Upper lobe of right lung (tissue), 1 donor: ENCODE measurements at regions not wholly inside any gene's neighbourhood (a gene's known extent, or its start where the extent isn't known, plus 50 kb on each side); places are given as distances from the start of the nearest gene placed in this dataset.

Experiments used
- ATAC-seq: fragments of 200-7000 bp; cut with Tn5 transposase; one replicate; pipeline ENCODE4 v1.9.1; 2020; ENCODE audit warnings: mild to moderate bottlenecking, moderate library complexity
- DNase-seq: peaks from one replicate; pipeline ENCODE4 v3.0.0-alpha.2; 2020
- H3K27ac ChIP-seq: fragments of 200-600 bp; one replicate; pipeline ENCODE4 v1.8.0; 2022
- H3K27me3 ChIP-seq: fragments of 200-600 bp; one replicate; pipeline ENCODE4 v1.8.0; 2022; ENCODE audit warnings: mild to moderate bottlenecking
- H3K36me3 ChIP-seq: fragments of 200-600 bp; one replicate; pipeline ENCODE4 v1.8.0; 2022
- H3K4me1 ChIP-seq: fragments of 200-600 bp; one replicate; pipeline ENCODE4 v1.8.0; 2022
- H3K4me3 ChIP-seq: fragments of 200-600 bp; one replicate; pipeline ENCODE4 v1.8.0; 2022; ENCODE audit warnings: mild to moderate bottlenecking
- H3K9me3 ChIP-seq: fragments of 200-600 bp; one replicate; pipeline ENCODE4 v1.8.0; 2022
- CTCF ChIP-seq: fragments of 200-600 bp; IDR thresholded peaks from one replicate; pipeline ENCODE4 v1.8.0; 2022; ENCODE audit warnings: antibody characterized with exemption
- intact Hi-C: fragments of 100-400 bp; cut with DNase I; formaldehyde crosslinking; loops from one replicate; pipeline ENCODE4 v1.11.0; 2022
- donor health status: DM: no; HTN: yes; CAD: no; lungs with severe emphysema.

- TF ChIP-seq CTCF: no peak
- Histone ChIP-seq H3K9me3 (no peaks in the 10 kb centered on the region), H3K27ac (no peak overlapping the region), H3K36me3 (no peaks in the 10 kb centered on the region), H3K27me3 (no peaks in the 10 kb centered on the region), H3K4me1 (no peaks in the 10 kb centered on the region), H3K4me3 (no peak overlapping the region)
- ATAC-seq (no peak), DNase-seq (no peak)
- intact Hi-C loops: no loop called here
These were observed 859.3 kb upstream of the AMOT start for GRCh38 chrX:113699939-113700338.

GRCh38 chrX:113675278-113675677, 834.6 kb upstream of the AMOT start:
- peak; percentile 63 for ATAC-seq

GRCh38 chrX:113651306-113651705, 810.7 kb upstream of the AMOT start:
- Histone ChIP-seq H3K9me3 (no peaks in the 10 kb centered on the region), H3K27me3 (no peaks in the 10 kb centered on the region), H3K27ac (no peak overlapping the region), H3K4me1 (no peaks in the 10 kb centered on the region), H3K36me3 (no peaks in the 10 kb centered on the region), H3K4me3 (no peak overlapping the region)
- ATAC-seq (no peak), DNase-seq (no peak)
- intact Hi-C loops: no loop called here
- TF ChIP-seq CTCF: no peak

More at GRCh38 chrX:113675278-113675677, 834.6 kb upstream of the AMOT start:
- no peak for DNase-seq
- TF ChIP-seq CTCF: no peak
- intact Hi-C loops: no loop called here
- H3K36me3 ChIP-seq: no peaks in the 10 kb centered on the region
- no peaks in the 10 kb centered on the region for H3K4me1 ChIP-seq
- H3K9me3 ChIP-seq: no peaks in the 10 kb centered on the region
- no peak overlapping the region for H3K4me3 ChIP-seq
- no peak overlapping the region for H3K27ac ChIP-seq
- H3K27me3 ChIP-seq: no peaks in the 10 kb centered on the region

- Histone ChIP-seq H3K9me3 (no peaks in the 10 kb centered on the region), H3K4me3 (no peak overlapping the region), H3K4me1 (no peaks in the 10 kb centered on the region), H3K27me3 (no peaks in the 10 kb centered on the region), H3K36me3 (no peaks in the 10 kb centered on the region), H3K27ac (no peak overlapping the region)
- intact Hi-C loops: no loop called here
- DNase-seq (no peak), ATAC-seq (no peak)
- no peak for TF ChIP-seq CTCF
These were observed 803.8 kb upstream of the AMOT start for GRCh38 chrX:113644426-113644825.

GRCh38 chrX:113634565-113634964, 793.9 kb upstream of the AMOT start:
- H3K9me3 ChIP-seq: no peaks in the 10 kb centered on the region
- H3K27ac ChIP-seq: no peak overlapping the region
- intact Hi-C loops: no loop called here
- ATAC-seq (no peak), DNase-seq (no peak)
- no peaks in the 10 kb centered on the region for H3K27me3 ChIP-seq
- H3K36me3 ChIP-seq: no peaks in the 10 kb centered on the region
- no peak for TF ChIP-seq CTCF
- no peak overlapping the region for H3K4me3 ChIP-seq
- no peaks in the 10 kb centered on the region for H3K4me1 ChIP-seq

GRCh38 chrX:113629326-113629725, 788.7 kb upstream of the AMOT start:
- Histone ChIP-seq H3K4me1 (no peaks in the 10 kb centered on the region), H3K4me3 (no peak overlapping the region), H3K36me3 (no peaks in the 10 kb centered on the region), H3K27me3 (no peaks in the 10 kb centered on the region), H3K9me3 (no peaks in the 10 kb centered on the region), H3K27ac (no peak overlapping the region)
- intact Hi-C loops: no loop called here
- ATAC-seq (no peak), DNase-seq (no peak)
- no peak for TF ChIP-seq CTCF
